ENCODE measurements at regions not wholly inside any gene's neighbourhood (a gene's known extent, or its start where the extent isn't known, plus 50 kb on each side); places are given as distances from the start of the nearest gene placed in this dataset.
"Not testable (repeated sequence)": the region's sequence is repeated elsewhere in the genome, so short reads cannot be mapped to it uniquely, and the experiment has no call there.

- DNase-seq: no peak
Observed at GRCh38 chr3:152200476-152201420, 68.0 kb upstream of the MBNL1 start.

- DNase-seq: no peak
Observed at GRCh38 chr3:152202976-152203626, 65.6 kb upstream of the MBNL1 start.

- DNase-seq: no peak
Observed at GRCh38 chr3:152203652-152204051, 65.1 kb upstream of the MBNL1 start.

GRCh38 chr3:152204218-152204617 is 64.5 kb upstream of the MBNL1 start:
- no peak for DNase-seq

- DNase-seq: no peak
Observed at GRCh38 chr3:152205097-152205593, 63.6 kb upstream of the MBNL1 start.

- no peak for DNase-seq
Observed at GRCh38 chr3:152206243-152206760, 62.4 kb upstream of the MBNL1 start.

- DNase-seq: no peak
Observed at GRCh38 chr3:152208439-152208838, 60.3 kb upstream of the MBNL1 start.

GRCh38 chr3:152209060-152209459 is 59.7 kb upstream of the MBNL1 start:
- DNase-seq: no peak

GRCh38 chr3:152209776-152210175 is 59.0 kb upstream of the MBNL1 start:
- DNase-seq: no peak

- no peak for DNase-seq
Observed at GRCh38 chr3:152210697-152211096, 58.0 kb upstream of the MBNL1 start.

- DNase-seq: no peak
Observed at GRCh38 chr3:152211655-152212054, 57.1 kb upstream of the MBNL1 start.

GRCh38 chr3:152213203-152213602 is 55.5 kb upstream of the MBNL1 start:
- no peak for DNase-seq

- DNase-seq: no peak
Observed at GRCh38 chr3:152213938-152214337, 54.8 kb upstream of the MBNL1 start.

GRCh38 chr3:152216960-152217865 is 51.5 kb upstream of the MBNL1 start:
- DNase-seq: not testable (repeated sequence)

- no peak for DNase-seq
Observed at GRCh38 chr3:152218602-152219001, 50.1 kb upstream of the MBNL1 start.
